H1 (cell line): ENCODE measurements at regions not wholly inside any gene's neighbourhood (a gene's known extent, or its start where the extent isn't known, plus 50 kb on each side); places are given as distances from the start of the nearest gene placed in this dataset.

Experiments
- CBX5 ChIP-seq: fragments of 300-800, 300-1000 bp; sonication (generic); IDR thresholded peaks from 2 replicates; pipeline ENCODE4 v1.7.1; 2016; ENCODE audit warnings: antibody characterized with exemption, low read length, low read depth
- CBX8 ChIP-seq: fragments of 300-800, 300-1000 bp; sonication (generic); IDR thresholded peaks from 2 replicates; pipeline ENCODE4 v1.7.1; 2016; ENCODE audit warnings: low read depth, low read length, borderline replicate concordance
- CHD1 ChIP-seq: IDR thresholded peaks from 2 replicates; pipeline ENCODE4 v1.6.1; 2012; ENCODE audit warnings: low read depth, low read length, improper control_type of control experiment
- EZH2 ChIP-seq: fragments of 200-600 bp; sonication (generic); IDR thresholded peaks from 2 replicates; pipeline ENCODE4 v1.7.1; 2012; ENCODE audit warnings: low read depth, mild to moderate bottlenecking, moderate library complexity, low read length, inconsistent platforms; ENCODE audit not compliant: severe bottlenecking
- HDAC6 ChIP-seq: IDR thresholded peaks from one replicate; pipeline ENCODE4 v1.7.1; 2012; ENCODE audit warnings: low read depth, mild to moderate bottlenecking, inconsistent platforms, low read length, moderate library complexity
- RXRA ChIP-seq: IDR thresholded peaks from 2 replicates; pipeline ENCODE4 v1.6.1; 2011; ENCODE audit warnings: low read depth, mild to moderate bottlenecking, low read length, moderate library complexity; ENCODE audit not compliant: insufficient read depth
- SIN3A ChIP-seq, 2 experiments: IDR thresholded peaks in 1 of 2; conservative IDR thresholded peaks in 1 of 2; 2 replicates each; pipeline ENCODE4 v1.6.1; 2011 to 2012; ENCODE audit warnings: low read length in 2 of 2, improper control_type of control experiment in 1 of 2, low read depth in 1 of 2, mild to moderate bottlenecking in 1 of 2
- SP2 ChIP-seq: IDR thresholded peaks from 2 replicates; pipeline ENCODE4 v1.6.1; 2012; ENCODE audit warnings: mild to moderate bottlenecking, low read length, inconsistent platforms
- TCF12 ChIP-seq: IDR thresholded peaks from 2 replicates; pipeline ENCODE4 v1.6.1; 2011; ENCODE audit warnings: low read depth, mild to moderate bottlenecking, low read length

- TF ChIP-seq RXRA (no peak), CBX8 (no peak), HDAC6 (no peak), SP2 (no peak), CBX5 (no peak), SIN3A (conservative IDR thresholded peaks at IDR 0.05 in 1 of 2, IDR thresholded peaks at IDR 0.05 in 1 of 2; ENCODE audit: low read depth in 1 of 2, low read length in 2 of 2) (no peak), CHD1 (no peak), EZH2 (no peak), TCF12 (no peak)
Measured at GRCh38 chr4:141933978-141934377, 297.6 kb downstream of the IL15 start (continued).
